OCI-LY3 (cell line): ENCODE measurements at regions not wholly inside any gene's neighbourhood (a gene's known extent, or its start where the extent isn't known, plus 50 kb on each side); places are given as distances from the start of the nearest gene placed in this dataset.

Experiments used
- EZH2phosphoT487 ChIP-seq: fragments of 200-600 bp; shearing (Covaris generic); IDR thresholded peaks from 2 replicates; pipeline ENCODE4 v1.6.1; 2018; ENCODE audit warnings: antibody characterized with exemption, mixed run types, low read depth
- TF ChIP-seq, protein P1 (sequence below): fragments of 200-600, 300-600 bp; sonication (generic); IDR thresholded peaks from 2 replicates; pipeline ENCODE4 v1.5.1; 2014; ENCODE audit warnings: antibody characterized with exemption, low read length, low read depth

DNA sequence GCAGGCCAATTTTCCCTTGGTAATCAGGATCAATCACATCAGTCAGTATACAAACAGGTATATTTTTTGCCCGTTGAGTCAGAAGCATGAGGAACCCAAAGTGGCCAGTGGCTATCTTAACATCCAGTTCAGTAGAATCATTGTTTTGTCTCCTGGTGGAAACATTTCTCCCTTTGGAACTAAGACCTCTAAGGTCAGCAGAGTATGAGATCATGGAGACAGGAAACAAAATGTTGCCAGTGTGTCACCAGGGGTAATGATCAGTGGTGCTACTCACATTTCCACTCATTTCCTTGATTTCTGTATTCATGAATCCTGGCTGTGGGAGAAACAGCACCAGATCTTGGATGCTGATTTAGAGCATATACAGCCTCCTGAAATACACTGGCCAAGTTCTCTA is 553.0 kb downstream of the CSNK1G3 start:
- TF ChIP-seq, protein P1, sequence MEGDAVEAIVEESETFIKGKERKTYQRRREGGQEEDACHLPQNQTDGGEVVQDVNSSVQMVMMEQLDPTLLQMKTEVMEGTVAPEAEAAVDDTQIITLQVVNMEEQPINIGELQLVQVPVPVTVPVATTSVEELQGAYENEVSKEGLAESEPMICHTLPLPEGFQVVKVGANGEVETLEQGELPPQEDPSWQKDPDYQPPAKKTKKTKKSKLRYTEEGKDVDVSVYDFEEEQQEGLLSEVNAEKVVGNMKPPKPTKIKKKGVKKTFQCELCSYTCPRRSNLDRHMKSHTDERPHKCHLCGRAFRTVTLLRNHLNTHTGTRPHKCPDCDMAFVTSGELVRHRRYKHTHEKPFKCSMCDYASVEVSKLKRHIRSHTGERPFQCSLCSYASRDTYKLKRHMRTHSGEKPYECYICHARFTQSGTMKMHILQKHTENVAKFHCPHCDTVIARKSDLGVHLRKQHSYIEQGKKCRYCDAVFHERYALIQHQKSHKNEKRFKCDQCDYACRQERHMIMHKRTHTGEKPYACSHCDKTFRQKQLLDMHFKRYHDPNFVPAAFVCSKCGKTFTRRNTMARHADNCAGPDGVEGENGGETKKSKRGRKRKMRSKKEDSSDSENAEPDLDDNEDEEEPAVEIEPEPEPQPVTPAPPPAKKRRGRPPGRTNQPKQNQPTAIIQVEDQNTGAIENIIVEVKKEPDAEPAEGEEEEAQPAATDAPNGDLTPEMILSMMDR = no peak
- no peak for TF ChIP-seq EZH2phosphoT487
